ENCODE measurements at regions not wholly inside any gene's neighbourhood (a gene's known extent, or its start where the extent isn't known, plus 50 kb on each side); places are given as distances from the start of the nearest gene placed in this dataset.

DNA sequence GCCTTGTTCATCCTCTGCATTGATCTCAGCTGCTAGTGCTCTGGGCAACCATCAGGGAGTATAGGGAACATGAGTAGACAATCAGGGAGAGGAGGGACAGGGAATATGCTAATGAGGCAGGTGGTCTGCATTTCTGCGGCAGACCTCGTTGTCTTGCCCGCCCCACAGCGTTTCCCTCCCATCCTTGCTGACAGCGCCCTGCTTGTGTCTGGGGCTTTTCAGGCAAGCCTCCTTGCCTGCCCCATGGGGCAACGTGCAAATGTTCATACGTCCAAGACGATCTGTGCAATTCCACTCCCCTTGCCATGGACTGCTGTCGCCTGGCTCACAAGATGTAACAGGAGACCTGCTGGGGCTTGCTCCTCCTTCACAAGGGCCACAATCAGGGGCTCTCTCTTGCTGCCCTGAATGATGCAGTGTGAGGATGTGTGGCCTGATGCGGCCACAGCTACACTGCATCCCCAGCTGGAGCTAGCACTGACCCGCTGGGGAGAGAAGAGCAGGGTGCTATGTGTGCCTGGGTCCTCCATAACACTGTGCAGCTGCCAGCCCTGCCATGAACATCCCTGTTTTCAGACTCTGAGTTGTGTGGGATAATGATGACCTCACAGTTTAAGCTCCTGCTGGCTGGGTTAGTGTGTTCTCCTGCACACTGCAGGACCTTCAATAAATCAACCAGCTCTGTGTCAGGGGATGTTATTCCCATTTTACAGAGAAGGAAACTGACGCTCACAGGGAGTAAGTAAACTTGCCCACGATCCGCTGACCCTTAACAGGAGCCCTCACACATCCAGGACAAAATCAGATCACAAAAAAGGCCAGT, 211.3 kb downstream of the KLF13 start:
- TF ChIP-seq, protein P1, sequence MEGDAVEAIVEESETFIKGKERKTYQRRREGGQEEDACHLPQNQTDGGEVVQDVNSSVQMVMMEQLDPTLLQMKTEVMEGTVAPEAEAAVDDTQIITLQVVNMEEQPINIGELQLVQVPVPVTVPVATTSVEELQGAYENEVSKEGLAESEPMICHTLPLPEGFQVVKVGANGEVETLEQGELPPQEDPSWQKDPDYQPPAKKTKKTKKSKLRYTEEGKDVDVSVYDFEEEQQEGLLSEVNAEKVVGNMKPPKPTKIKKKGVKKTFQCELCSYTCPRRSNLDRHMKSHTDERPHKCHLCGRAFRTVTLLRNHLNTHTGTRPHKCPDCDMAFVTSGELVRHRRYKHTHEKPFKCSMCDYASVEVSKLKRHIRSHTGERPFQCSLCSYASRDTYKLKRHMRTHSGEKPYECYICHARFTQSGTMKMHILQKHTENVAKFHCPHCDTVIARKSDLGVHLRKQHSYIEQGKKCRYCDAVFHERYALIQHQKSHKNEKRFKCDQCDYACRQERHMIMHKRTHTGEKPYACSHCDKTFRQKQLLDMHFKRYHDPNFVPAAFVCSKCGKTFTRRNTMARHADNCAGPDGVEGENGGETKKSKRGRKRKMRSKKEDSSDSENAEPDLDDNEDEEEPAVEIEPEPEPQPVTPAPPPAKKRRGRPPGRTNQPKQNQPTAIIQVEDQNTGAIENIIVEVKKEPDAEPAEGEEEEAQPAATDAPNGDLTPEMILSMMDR (IDR thresholded peaks at IDR 0.05) = no peak
- TF ChIP-seq POLR2A (IDR thresholded peaks at IDR 0.05) (no peak), EP300 (IDR thresholded peaks at IDR 0.05) (no peak)
